ENCODE measurements at regions not wholly inside any gene's neighbourhood (a gene's known extent, or its start where the extent isn't known, plus 50 kb on each side); places are given as distances from the start of the nearest gene placed in this dataset.

DNA sequence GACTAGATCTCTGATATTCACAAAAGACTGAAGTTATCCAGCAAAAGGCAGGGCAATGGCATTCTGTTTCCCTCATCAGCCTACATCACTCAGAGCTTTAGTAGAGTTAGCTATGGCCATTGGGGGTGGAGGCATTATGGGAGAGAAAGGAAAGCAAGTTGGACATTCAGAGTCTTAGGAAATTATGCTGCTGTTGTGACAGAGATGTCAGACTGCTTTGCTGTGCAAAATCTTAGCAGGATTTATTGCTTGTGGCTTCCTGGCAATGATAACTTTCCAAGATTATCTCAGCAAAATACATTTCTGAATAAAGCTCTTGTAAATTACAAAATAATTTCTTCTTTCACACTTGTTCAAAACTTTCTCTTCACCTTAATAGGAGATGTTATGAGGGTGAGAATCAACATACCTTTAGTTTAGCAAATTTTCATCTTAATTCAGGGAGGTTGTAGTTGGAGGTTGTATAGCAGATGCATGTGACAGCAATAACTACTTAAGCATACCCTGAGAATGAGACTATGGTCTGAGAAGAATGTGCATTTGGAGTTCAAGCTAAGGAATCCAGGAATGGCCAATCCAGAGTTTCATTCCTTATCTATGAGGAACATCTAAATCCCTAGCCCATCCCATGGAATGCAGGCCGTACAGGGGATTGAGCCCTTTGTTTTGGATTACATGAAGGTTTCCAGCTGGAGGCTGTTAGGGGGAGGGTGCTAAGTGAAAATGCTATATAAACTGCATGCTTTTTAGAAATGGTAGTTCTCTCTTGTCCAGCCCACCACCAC is 179.8 kb downstream of the HAO1 start:
- no peak for TF ChIP-seq CTCF (IDR thresholded peaks at IDR 0.05)
- Histone ChIP-seq H3K36me3 (no peaks in the 10 kb centered on the region), H3K4me3 (no peak overlapping the region), H3K27me3 (no peaks in the 10 kb centered on the region), H3K9ac (ENCODE audit: low read depth in 2 of 2, low read length in 2 of 2) (no peak overlapping the region), H3K27ac (no peak overlapping the region), H3K9me3 (no peaks in the 10 kb centered on the region), H3K4me1 (no peaks in the 10 kb centered on the region)
- DNase-seq, result no peak
- intact Hi-C loops (cut with DNase I), result no loop called here

DNA sequence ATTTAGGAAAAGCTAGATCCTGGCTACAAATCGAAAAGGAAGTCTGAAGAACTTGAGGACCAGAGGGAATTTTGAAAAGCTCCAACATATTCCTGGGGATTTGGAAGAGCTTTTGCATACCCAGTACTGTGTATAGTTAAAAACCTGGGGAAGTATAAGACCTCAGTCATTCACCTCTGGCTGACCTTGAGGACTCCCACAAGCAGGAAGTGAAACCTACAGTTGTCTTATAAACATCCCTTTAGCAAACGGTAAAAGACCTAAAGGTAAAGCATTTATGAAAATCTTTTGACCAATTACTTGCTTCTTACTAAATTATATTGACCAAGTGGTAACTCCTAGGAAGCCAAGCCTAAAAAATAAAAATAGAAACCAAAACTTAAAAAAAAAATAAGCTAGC is 175.0 kb downstream of the HAO1 start:
- Histone ChIP-seq H3K9ac (ENCODE audit: low read depth in 2 of 2, low read length in 2 of 2) (no peak overlapping the region), H3K9me3 (no peaks in the 10 kb centered on the region), H3K36me3 (no peaks in the 10 kb centered on the region), H3K4me3 (no peak overlapping the region), H3K27me3 (no peaks in the 10 kb centered on the region), H3K4me1 (no peaks in the 10 kb centered on the region), H3K27ac (no peak overlapping the region)
- TF ChIP-seq CTCF (IDR thresholded peaks at IDR 0.05), result no peak
- no peak for DNase-seq
- intact Hi-C loops (cut with DNase I), result no loop called here

GRCh38 chr20:7770046-7770445 is 170.2 kb downstream of the HAO1 start:
- Histone ChIP-seq H3K9me3 (no peaks in the 10 kb centered on the region), H3K27me3 (no peaks in the 10 kb centered on the region), H3K4me1 (no peaks in the 10 kb centered on the region), H3K27ac (no peak overlapping the region), H3K9ac (ENCODE audit: low read depth in 2 of 2, low read length in 2 of 2) (no peak overlapping the region), H3K4me3 (no peak overlapping the region), H3K36me3 (no peaks in the 10 kb centered on the region)
- no peak for TF ChIP-seq CTCF (IDR thresholded peaks at IDR 0.05)
- DNase-seq, result no peak
- intact Hi-C loops (cut with DNase I), result no loop called here

- TF ChIP-seq CTCF (IDR thresholded peaks at IDR 0.05), result no peak
- H3K9ac ChIP-seq (ENCODE audit: low read depth in 2 of 2, low read length in 2 of 2), result no peak overlapping the region
- no peaks in the 10 kb centered on the region for H3K36me3 ChIP-seq
- no peak overlapping the region for H3K27ac ChIP-seq
- no peak overlapping the region for H3K4me3 ChIP-seq
- H3K4me1 ChIP-seq, result no peaks in the 10 kb centered on the region
- H3K9me3 ChIP-seq, result no peaks in the 10 kb centered on the region
- intact Hi-C loops (cut with DNase I), result no loop called here
- no peak for DNase-seq
- H3K27me3 ChIP-seq, result no peaks in the 10 kb centered on the region
Measured at GRCh38 chr20:7770578-7770977, 169.7 kb downstream of the HAO1 start.

DNA sequence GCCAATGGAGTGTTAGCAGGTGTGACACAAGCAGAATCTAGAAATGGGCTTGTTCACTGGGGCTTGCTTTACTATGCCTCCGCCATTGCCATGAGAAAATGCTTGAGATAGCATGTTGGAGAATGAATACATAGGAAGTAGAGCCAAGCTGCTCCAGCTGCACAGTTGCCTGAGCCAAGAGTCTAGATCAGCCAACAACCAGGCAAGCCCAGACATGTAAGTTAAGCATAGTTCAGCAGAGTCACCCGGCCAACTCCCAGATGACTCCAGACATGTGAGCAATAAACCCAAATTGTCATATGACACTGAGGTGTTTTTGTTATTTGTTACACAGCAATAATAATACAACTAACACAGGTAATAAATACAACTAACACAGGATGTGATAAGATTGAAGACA is 167.9 kb downstream of the HAO1 start:
- H3K27ac ChIP-seq, result no peak overlapping the region
- H3K9me3 ChIP-seq, result no peaks in the 10 kb centered on the region
- H3K36me3 ChIP-seq, result no peaks in the 10 kb centered on the region
- no peak overlapping the region for H3K4me3 ChIP-seq
- TF ChIP-seq CTCF (IDR thresholded peaks at IDR 0.05), result no peak
- no peaks in the 10 kb centered on the region for H3K4me1 ChIP-seq
- intact Hi-C loops (cut with DNase I), result no loop called here
- no peak for DNase-seq
- H3K27me3 ChIP-seq, result no peaks in the 10 kb centered on the region
- H3K9ac ChIP-seq (ENCODE audit: low read depth in 2 of 2, low read length in 2 of 2), result no peak overlapping the region

Data from colonic mucosa (tissue), 4 donors.